Kidney (tissue), 13 donors: ENCODE measurements at regions not wholly inside any gene's neighbourhood (a gene's known extent, or its start where the extent isn't known, plus 50 kb on each side); places are given as distances from the start of the nearest gene placed in this dataset.

Experiments
- DNase-seq, 5 donors: peaks; one replicate each; pipeline ENCODE4 v3.0.0-alpha.2; 2013 to 2020
- FAIRE-seq: peaks from 2 replicates; lab custom pipeline; 2012; peaks lifted over from hg19 to GRCh38; lab: Jason Lieb, UNC
- H3K27ac ChIP-seq, 2 donors: one replicate each; pipeline ENCODE4 v1.7.0; 2013; ENCODE audit warnings: low read depth in 2 of 2, low read length in 2 of 2, inconsistent platforms in 1 of 2
- H3K27me3 ChIP-seq: one replicate; pipeline ENCODE4 v1.7.1; 2013; ENCODE audit warnings: low read length, inconsistent platforms; ENCODE audit not compliant: control insufficient read depth, insufficient read depth
- H3K36me3 ChIP-seq, 3 donors: one replicate each; pipeline versions ENCODE4 v1.7.0 to v1.7.1; 2013; ENCODE audit warnings: low read length in 3 of 3, control low read depth in 1 of 3, inconsistent platforms in 1 of 3; ENCODE audit not compliant: insufficient read depth in 3 of 3, control insufficient read depth in 2 of 3
- H3K4me1 ChIP-seq, 3 donors: one replicate each; pipeline versions ENCODE4 v1.7.0 to v1.7.1; 2013; ENCODE audit warnings: low read length in 3 of 3, inconsistent platforms in 1 of 3, low read depth in 1 of 3; ENCODE audit not compliant: control insufficient read depth in 2 of 3, insufficient read depth in 2 of 3
- H3K4me3 ChIP-seq, 3 donors: one replicate each; pipeline versions ENCODE4 v1.7.0 to v1.8.1; 2013; ENCODE audit warnings: low read length in 3 of 3, control low read depth in 1 of 3, inconsistent platforms in 1 of 3
- H3K9ac ChIP-seq, 3 donors: one replicate each; pipeline versions ENCODE4 v1.7.0 to v1.7.1; 2013; ENCODE audit warnings: low read length in 3 of 3, control low read depth in 1 of 3, inconsistent platforms in 1 of 3
- H3K9me3 ChIP-seq, 3 donors: one replicate each; pipeline versions ENCODE4 v1.7.0 to v1.7.1; 2013; ENCODE audit warnings: low read length in 3 of 3, control low read depth in 1 of 3, inconsistent platforms in 1 of 3; ENCODE audit not compliant: control insufficient read depth in 2 of 3, insufficient read depth in 1 of 3
- CTCF ChIP-seq: IDR thresholded peaks from 3 replicates; pipeline ENCODE4 v1.5.1; 2012; ENCODE audit warnings: mild to moderate bottlenecking, moderate library complexity, borderline replicate concordance; ENCODE audit not compliant: insufficient read depth; ENCODE audit errors: extremely low read depth
- intact Hi-C: fragments of 100-400 bp; cut with DNase I; formaldehyde crosslinking; loops from one replicate; pipeline ENCODE4 v1.11.1; 2022
- donor health status: control.
- donor health status: control.
- donor health status: control.
- donor health status: control.
- donor health status: control.
- donor health status: DM: yes; HTN: yes; CAD: no.
- donor health status: Normal renal cell carcinoma (clear cell type).

- no peak for TF ChIP-seq CTCF
- no peaks in the 10 kb centered on the region for H3K36me3 ChIP-seq
- no peak overlapping the region for H3K9ac ChIP-seq
- DNase-seq (no peak), FAIRE-seq (no peak)
- no peaks in the 10 kb centered on the region for H3K4me1 ChIP-seq
- H3K27ac ChIP-seq: no peak overlapping the region
- no peak overlapping the region for H3K4me3 ChIP-seq
- intact Hi-C loops: no loop called here
- no peaks in the 10 kb centered on the region for H3K9me3 ChIP-seq
- H3K27me3 ChIP-seq: no peaks in the 10 kb centered on the region
These were observed 62.1 kb upstream of the DEUP1 start for GRCh38 chr11:93268287-93269040.

GRCh38 chr11:93271596-93271995, 58.9 kb upstream of the DEUP1 start:
- H3K36me3 ChIP-seq: no peaks in the 10 kb centered on the region
- intact Hi-C loops: no loop called here
- H3K4me3 ChIP-seq: no peak overlapping the region
- FAIRE-seq (no peak), DNase-seq (no peak)
- H3K27me3 ChIP-seq: no peaks in the 10 kb centered on the region
- H3K9me3 ChIP-seq: no peaks in the 10 kb centered on the region
- no peak overlapping the region for H3K27ac ChIP-seq
- TF ChIP-seq CTCF: no peak
- no peaks in the 10 kb centered on the region for H3K4me1 ChIP-seq
- H3K9ac ChIP-seq: no peak overlapping the region

GRCh38 chr11:93274851-93275250, 55.7 kb upstream of the DEUP1 start:
- intact Hi-C loops: no loop called here
- Histone ChIP-seq H3K9me3 (no peaks in the 10 kb centered on the region), H3K9ac (no peak overlapping the region), H3K4me1 (no peaks in the 10 kb centered on the region), H3K27ac (no peak overlapping the region), H3K27me3 (no peaks in the 10 kb centered on the region), H3K36me3 (no peaks in the 10 kb centered on the region), H3K4me3 (no peak overlapping the region)
- FAIRE-seq (no peak), DNase-seq (no peak)
- TF ChIP-seq CTCF: no peak

GRCh38 chr11:93278976-93279375, 51.6 kb upstream of the DEUP1 start:
- no peak overlapping the region for H3K27ac ChIP-seq
- no peak for DNase-seq
- H3K27me3 ChIP-seq: no peaks in the 10 kb centered on the region
- H3K4me3 ChIP-seq: no peak overlapping the region
- no peaks in the 10 kb centered on the region for H3K4me1 ChIP-seq
- no peak for FAIRE-seq
- TF ChIP-seq CTCF: no peak
- intact Hi-C loops: no loop called here
- no peaks in the 10 kb centered on the region for H3K9me3 ChIP-seq
- H3K36me3 ChIP-seq: no peaks in the 10 kb centered on the region
- no peak overlapping the region for H3K9ac ChIP-seq
